ENCODE measurements at regions not wholly inside any gene's neighbourhood (a gene's known extent, or its start where the extent isn't known, plus 50 kb on each side); places are given as distances from the start of the nearest gene placed in this dataset.

DNA sequence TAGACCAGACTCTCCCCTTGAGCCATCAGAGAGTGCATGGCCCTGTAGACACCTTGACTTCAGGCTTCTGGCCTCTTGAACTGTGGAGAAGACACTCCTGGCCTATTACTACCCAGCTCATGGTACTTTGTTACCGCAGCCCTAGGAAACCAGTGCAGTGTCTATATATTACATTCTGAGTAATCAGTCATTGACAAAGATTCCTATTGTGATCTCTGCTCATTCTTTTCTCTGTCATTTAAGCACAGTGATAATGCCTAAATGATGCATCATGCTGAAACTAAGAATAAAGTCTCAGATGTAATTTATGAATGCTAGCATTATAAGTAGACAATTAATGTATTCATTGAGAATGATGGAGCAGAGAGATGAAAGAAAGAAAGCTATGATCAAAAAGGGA lies 603.5 kb downstream of the SOCS6 start (continued):
- TF ChIP-seq ELF1 (CRISPR knock-in tag; IDR thresholded peaks at IDR 0.05) (no peak), SRY (CRISPR knock-in tag; IDR thresholded peaks at IDR 0.05) (no peak), RCOR2 (CRISPR knock-in tag; IDR thresholded peaks at IDR 0.05) (no peak), IRF1 (CRISPR knock-in tag; IDR thresholded peaks at IDR 0.05; ENCODE audit: low read depth) (no peak), EZH2 (conservative IDR thresholded peaks at IDR 0.05; ENCODE audit: low read depth, low read length) (no peak), ZSCAN21 (CRISPR knock-in tag; IDR thresholded peaks at IDR 0.05; ENCODE audit: borderline replicate concordance) (no peak), ZNF562 (CRISPR knock-in tag; IDR thresholded peaks at IDR 0.05; ENCODE audit: borderline replicate concordance) (no peak)
- TF ChIP-seq, protein P1, sequence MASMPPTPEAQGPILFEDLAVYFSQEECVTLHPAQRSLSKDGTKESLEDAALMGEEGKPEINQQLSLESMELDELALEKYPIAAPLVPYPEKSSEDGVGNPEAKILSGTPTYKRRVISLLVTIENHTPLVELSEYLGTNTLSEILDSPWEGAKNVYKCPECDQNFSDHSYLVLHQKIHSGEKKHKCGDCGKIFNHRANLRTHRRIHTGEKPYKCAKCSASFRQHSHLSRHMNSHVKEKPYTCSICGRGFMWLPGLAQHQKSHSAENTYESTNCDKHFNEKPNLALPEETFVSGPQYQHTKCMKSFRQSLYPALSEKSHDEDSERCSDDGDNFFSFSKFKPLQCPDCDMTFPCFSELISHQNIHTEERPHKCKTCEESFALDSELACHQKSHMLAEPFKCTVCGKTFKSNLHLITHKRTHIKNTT (CRISPR knock-in tag; IDR thresholded peaks at IDR 0.05): no peak

GRCh38 chr18:70870292-70870691 lies 581.4 kb downstream of the SOCS6 start:
- ChIA-PET CTCF (ENCODE audit: low intra/inter-chr PET ratio, low total read pairs) (no interaction called here), POLR2A (no interaction called here)
- no peak for DNase-seq (ENCODE audit: low spot score)
- Histone ChIP-seq H4K20me1 (ENCODE audit: insufficient read depth, low read length) (no peaks in the 10 kb centered on the region), H3K79me2 (ENCODE audit: insufficient read depth, low read length) (no peaks in the 10 kb centered on the region), H2AFZ (ENCODE audit: low read length) (no peak overlapping the region), H3K4me1 (ENCODE audit: insufficient read depth, low read length) (no peaks in the 10 kb centered on the region), H3K27ac (ENCODE audit: extremely low read length, insufficient read depth, low read length) (no peak overlapping the region), H3K9me3 (ENCODE audit: low read length) (peaks cover 3% of the 10 kb centered on the region; the same call in 1 of the 2 replicates), H3K4me2 (ENCODE audit: low read depth, low read length) (no peak overlapping the region), H3K36me3 (replicated peaks in 1 of 2; ENCODE audit: control insufficient read depth in 1 of 2, insufficient read depth in 2 of 2, low read length in 2 of 2) (no peaks in the 10 kb centered on the region), H3K9ac (ENCODE audit: insufficient read depth, low read depth, low read length) (no peak overlapping the region), H3K27me3 (ENCODE audit: control insufficient read depth in 1 of 2, insufficient read depth in 2 of 2, low read length in 2 of 2) (no peaks in the 10 kb centered on the region), H3K4me3 (replicated peaks in 1 of 3; ENCODE audit: insufficient read depth in 1 of 3, low read depth in 2 of 3, low read length in 3 of 3) (no peak overlapping the region)
- BruUV-seq (replicated peaks): no TSS peak
- WGBS (ENCODE audit: low lambda C conversion rate): 0% methylated on average over 1 of the region's 1 CpG
- intact Hi-C loops (cut with micrococcal nuclease; ENCODE audit: unreplicated experiment): no loop called here
- TF ChIP-seq ZNF33B (CRISPR knock-in tag; IDR thresholded peaks at IDR 0.05) (no peak), ATF6 (CRISPR knock-in tag; conservative IDR thresholded peaks at IDR 0.05) (no peak), ZSCAN20 (CRISPR knock-in tag; IDR thresholded peaks at IDR 0.05; ENCODE audit: borderline replicate concordance) (no peak), MAFF (IDR thresholded peaks at IDR 0.05; ENCODE audit: low read depth, low read length) (peak; percentile 63), MAFK (conservative IDR thresholded peaks at IDR 0.05 in 1 of 2, IDR thresholded peaks at IDR 0.05 in 1 of 2; ENCODE audit: low read length in 2 of 2) (peak; percentile 56 to 82)
- no peak for ATAC-seq
- in situ Hi-C loops (cut with HindIII; ENCODE audit: extremely low pct_ligation_motif_present, low pct_unique_long_range_greater_than_20kb): no loop called here
- FAIRE-seq: no peak

All from HepG2 (cell line).